A549 (cell line): ENCODE measurements at regions not wholly inside any gene's neighbourhood (a gene's known extent, or its start where the extent isn't known, plus 50 kb on each side); places are given as distances from the start of the nearest gene placed in this dataset.

Source experiments
- ATAC-seq, 2 experiments: fragments of 200-7000 bp in 1 of 2; fragments of >200 bp in 1 of 2; cut with Nextera tagmentation in 1 of 2; cut with Tn5 transposase in 1 of 2; 3 replicates each; pipeline versions ENCODE4 v1.8.0 to v1.9.1; 2018 to 2020; ENCODE audit warnings: mild to moderate bottlenecking in 1 of 2, moderate library complexity in 1 of 2
- CTCF ChIA-PET: fragments of 300-600 bp; sonication (Branson Sonifier 250); formaldehyde crosslinking; extraction: SDS; loops from one replicate; lab custom pipeline; 2021; ENCODE audit warnings: antibody characterized with exemption, inconsistent platforms; lab: Yijun Ruan, JAX
- POLR2A ChIA-PET: fragments of 350-600 bp; formaldehyde crosslinking; extraction: SDS; loops from one replicate; lab custom pipeline; 2021; ENCODE audit warnings: antibody characterized with exemption, inconsistent platforms; lab: Yijun Ruan, JAX
- DNase-seq, 2 experiments: peaks; one replicate each; pipeline versions ENCODE4 v3.0.0 to v3.0.0-alpha.2; 2011 to 2016; ENCODE audit warnings: low read depth in 1 of 2, low spot score in 1 of 2
- FAIRE-seq: peaks from 2 replicates; lab custom pipeline; 2011; peaks lifted over from hg19 to GRCh38; lab: Jason Lieb, UNC
- H3K27ac ChIP-seq, 2 experiments: fragments of >200 bp; sonication (Bioruptor Twin); formaldehyde crosslinking; 3 replicates each; pipeline ENCODE4 v1.5.1; 2016 to 2017
- H3K4me1 ChIP-seq: fragments of >200 bp; sonication (Bioruptor Twin); formaldehyde crosslinking; 3 replicates; pipeline ENCODE4 v1.6.1; 2016
- H3K4me2 ChIP-seq: fragments of >200 bp; sonication (Bioruptor Twin); formaldehyde crosslinking; 3 replicates; pipeline ENCODE4 v1.6.1; 2016
- H3K4me3 ChIP-seq: fragments of >200 bp; sonication (Bioruptor Twin); formaldehyde crosslinking; 3 replicates; pipeline ENCODE4 v1.5.1; 2016
- H3K9me3 ChIP-seq: fragments of >200 bp; sonication (Bioruptor Twin); formaldehyde crosslinking; 3 replicates; pipeline ENCODE4 v1.6.1; 2016
- CBX8 ChIP-seq: fragments of 200-600 bp; sonication (generic); IDR thresholded peaks from 2 replicates; pipeline ENCODE4 v1.6.1; 2016
- CHD4 ChIP-seq: fragments of 200-600 bp; sonication (generic); IDR thresholded peaks from 2 replicates; pipeline ENCODE4 v1.6.1; 2016; ENCODE audit warnings: antibody characterized with exemption, mild to moderate bottlenecking, borderline replicate concordance
- EHF ChIP-seq: fragments of 250-450 bp; sonication (Bioruptor Pico); IDR thresholded peaks from 2 replicates; pipeline ENCODE4 v1.5.0; 2020; ENCODE audit warnings: mild to moderate bottlenecking
- FOXS1 ChIP-seq: fragments of 250-450 bp; sonication (Bioruptor Pico); IDR thresholded peaks from 2 replicates; pipeline ENCODE4 v1.5.0; 2020; ENCODE audit warnings: mild to moderate bottlenecking, moderate library complexity
- GATA3 ChIP-seq: IDR thresholded peaks from 2 replicates; pipeline ENCODE4 v1.6.1; 2012; ENCODE audit warnings: borderline replicate concordance
- HDAC2 ChIP-seq: fragments of 200-600 bp; sonication (generic); IDR thresholded peaks from 2 replicates; pipeline ENCODE4 v1.6.1; 2016
- HES2 ChIP-seq: fragments of >200 bp; sonication (Bioruptor Twin); formaldehyde crosslinking; IDR thresholded peaks from 2 replicates; pipeline ENCODE4 v1.6.1; 2016
- HOXB13 ChIP-seq: fragments of 250-450 bp; sonication (Bioruptor Pico); IDR thresholded peaks from 2 replicates; pipeline ENCODE4 v1.5.0; 2020; ENCODE audit warnings: low read depth, mild to moderate bottlenecking, moderate library complexity
- HOXB5 ChIP-seq: fragments of 250-450 bp; sonication (Bioruptor Pico); IDR thresholded peaks from 2 replicates; pipeline ENCODE4 v1.5.0; 2020; ENCODE audit warnings: mild to moderate bottlenecking, moderate library complexity
- MAZ ChIP-seq: fragments of 150-350 bp; IDR thresholded peaks from 2 replicates; pipeline ENCODE4 v1.6.1; 2014; ENCODE audit warnings: antibody characterized with exemption, low read depth, low read length, borderline replicate concordance
- MYC ChIP-seq: IDR thresholded peaks from 2 replicates; pipeline ENCODE4 v1.6.1; 2012; ENCODE audit warnings: mild to moderate bottlenecking, inconsistent platforms, low read length, improper control_type of control experiment, borderline replicate concordance
- NFE2L2 ChIP-seq: fragments of 150-350 bp; conservative IDR thresholded peaks from 2 replicates; pipeline ENCODE4 v1.6.1; 2014; ENCODE audit warnings: low read length
- RCOR1 ChIP-seq: fragments of 150-350 bp; IDR thresholded peaks from 2 replicates; pipeline ENCODE4 v1.6.1; 2014; ENCODE audit warnings: antibody characterized with exemption, low read length, low read depth
- RNF2 ChIP-seq: fragments of 200-600 bp; sonication (generic); IDR thresholded peaks from 2 replicates; pipeline ENCODE4 v1.6.1; 2016; ENCODE audit warnings: low read depth, mild to moderate bottlenecking, antibody characterized with exemption, moderate library complexity, borderline replicate concordance
- TP53 ChIP-seq: fragments of 250-450 bp; sonication (Bioruptor Pico); IDR thresholded peaks from 2 replicates; pipeline ENCODE4 v1.5.0; 2021; ENCODE audit warnings: mild to moderate bottlenecking, moderate library complexity
- ZC3H11A ChIP-seq: fragments of 450-650 bp; IDR thresholded peaks from 2 replicates; pipeline ENCODE4 v1.6.1; 2014; ENCODE audit warnings: antibody characterized with exemption, mild to moderate bottlenecking
- ZFP36 ChIP-seq: fragments of 450-650 bp; IDR thresholded peaks from 2 replicates; pipeline ENCODE4 v1.6.1; 2014; ENCODE audit warnings: borderline replicate concordance; ENCODE audit not compliant: partially characterized antibody
- WGBS: methylation state at CpG from one replicate; pipeline ENCODE4 v1.1.6; 2017; ENCODE audit errors: missing lambda C conversion rate; 5-methylcytosine and 5-hydroxymethylcytosine counted together
- TF ChIP-seq, protein P1 (sequence below): fragments of 150-350 bp; IDR thresholded peaks from 2 replicates; pipeline ENCODE4 v1.6.1; 2014; ENCODE audit warnings: low read depth, mild to moderate bottlenecking, low read length
- TF ChIP-seq, protein P2 (sequence below): fragments of 250-450 bp; sonication (Bioruptor Pico); IDR thresholded peaks from 2 replicates; pipeline ENCODE4 v1.5.0; 2020; ENCODE audit warnings: low read depth, mild to moderate bottlenecking, moderate library complexity
- TF ChIP-seq, protein P3 (sequence below): fragments of 250-450 bp; sonication (Bioruptor Pico); IDR thresholded peaks from 2 replicates; pipeline ENCODE4 v1.5.0; 2021; ENCODE audit warnings: mild to moderate bottlenecking, moderate library complexity, borderline replicate concordance

GRCh38 chr10:91154842-91155241, 65.6 kb upstream of the PCGF5 start (continued):
- TF ChIP-seq ZFP36 = no peak
- TF ChIP-seq, all 56 proteins: peak for 0

GRCh38 chr10:91156196-91156595, 64.3 kb upstream of the PCGF5 start:
- no peak overlapping the region for H3K4me2 ChIP-seq
- CTCF ChIA-PET = no interaction called here
- FAIRE-seq = no peak
- no peak for TF ChIP-seq RCOR1
- no peak for TF ChIP-seq CBX8
- no peak for TF ChIP-seq NFE2L2
- no peak for TF ChIP-seq CHD4
- TF ChIP-seq ZFP36 = no peak
- no peak for TF ChIP-seq EHF
- no peak for TF ChIP-seq HES2
- TF ChIP-seq, protein P1, sequence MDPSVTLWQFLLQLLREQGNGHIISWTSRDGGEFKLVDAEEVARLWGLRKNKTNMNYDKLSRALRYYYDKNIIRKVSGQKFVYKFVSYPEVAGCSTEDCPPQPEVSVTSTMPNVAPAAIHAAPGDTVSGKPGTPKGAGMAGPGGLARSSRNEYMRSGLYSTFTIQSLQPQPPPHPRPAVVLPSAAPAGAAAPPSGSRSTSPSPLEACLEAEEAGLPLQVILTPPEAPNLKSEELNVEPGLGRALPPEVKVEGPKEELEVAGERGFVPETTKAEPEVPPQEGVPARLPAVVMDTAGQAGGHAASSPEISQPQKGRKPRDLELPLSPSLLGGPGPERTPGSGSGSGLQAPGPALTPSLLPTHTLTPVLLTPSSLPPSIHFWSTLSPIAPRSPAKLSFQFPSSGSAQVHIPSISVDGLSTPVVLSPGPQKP = no peak
- TF ChIP-seq, protein P2, sequence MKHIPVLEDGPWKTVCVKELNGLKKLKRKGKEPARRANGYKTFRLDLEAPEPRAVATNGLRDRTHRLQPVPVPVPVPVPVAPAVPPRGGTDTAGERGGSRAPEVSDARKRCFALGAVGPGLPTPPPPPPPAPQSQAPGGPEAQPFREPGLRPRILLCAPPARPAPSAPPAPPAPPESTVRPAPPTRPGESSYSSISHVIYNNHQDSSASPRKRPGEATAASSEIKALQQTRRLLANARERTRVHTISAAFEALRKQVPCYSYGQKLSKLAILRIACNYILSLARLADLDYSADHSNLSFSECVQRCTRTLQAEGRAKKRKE (CRISPR knock-in tag) = no peak
- TF ChIP-seq, all 56 proteins: peak for 0
- H3K4me3 ChIP-seq = no peak overlapping the region
- H3K9me3 ChIP-seq = no peaks in the 10 kb centered on the region
- POLR2A ChIA-PET = no interaction called here
- no peak for DNase-seq
- no peaks in the 10 kb centered on the region for H3K4me1 ChIP-seq
- no peak for ATAC-seq
- no peak overlapping the region for H3K27ac ChIP-seq
- WGBS = 65% methylated on average over 2 of the region's 2 CpGs

DNA sequence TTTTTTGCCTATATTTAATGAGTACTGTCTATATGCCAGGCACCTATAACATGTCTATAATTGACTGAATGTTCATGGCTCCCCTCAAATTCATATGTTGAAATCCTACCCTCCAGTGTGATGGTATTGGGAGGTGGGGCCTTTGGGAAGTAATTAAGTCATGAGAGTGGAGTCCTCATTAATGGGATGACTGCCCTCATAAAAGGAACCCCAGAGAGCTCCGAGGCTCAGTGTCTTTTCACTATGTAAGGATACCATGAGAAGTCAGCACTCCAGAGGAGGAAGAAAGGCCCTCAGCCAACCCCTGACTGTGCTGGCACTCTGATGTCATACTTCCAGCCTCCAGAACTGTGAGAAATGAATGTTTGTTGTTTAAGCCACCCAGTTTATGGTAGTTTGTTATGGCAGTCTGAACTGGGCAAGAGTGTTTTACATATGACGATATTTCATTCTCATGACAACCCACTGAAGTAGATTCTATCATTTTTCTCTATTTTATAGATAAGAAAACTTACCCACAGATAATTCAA, 61.1 kb upstream of the PCGF5 start:
- ChIA-PET CTCF (interaction anchor here (1.3 to 1.9 kb wide), 2 partner anchors 8 to 71 kb away, joined by 4 to 5 read pairs; no protein-coding TSS in a partner anchor), POLR2A (interaction anchor here (0.9 kb wide), 1 partner anchor 10 kb away, joined by 3 read pairs; no protein-coding TSS in a partner anchor)
- no peak for ATAC-seq
- no peak for TF ChIP-seq RNF2
- no peak for TF ChIP-seq TP53
- TF ChIP-seq HDAC2 = no peak
- no peak for TF ChIP-seq HOXB13 (CRISPR knock-in tag)
- TF ChIP-seq HOXB5 = no peak
- no peak for TF ChIP-seq NFE2L2
- TF ChIP-seq, protein P3, sequence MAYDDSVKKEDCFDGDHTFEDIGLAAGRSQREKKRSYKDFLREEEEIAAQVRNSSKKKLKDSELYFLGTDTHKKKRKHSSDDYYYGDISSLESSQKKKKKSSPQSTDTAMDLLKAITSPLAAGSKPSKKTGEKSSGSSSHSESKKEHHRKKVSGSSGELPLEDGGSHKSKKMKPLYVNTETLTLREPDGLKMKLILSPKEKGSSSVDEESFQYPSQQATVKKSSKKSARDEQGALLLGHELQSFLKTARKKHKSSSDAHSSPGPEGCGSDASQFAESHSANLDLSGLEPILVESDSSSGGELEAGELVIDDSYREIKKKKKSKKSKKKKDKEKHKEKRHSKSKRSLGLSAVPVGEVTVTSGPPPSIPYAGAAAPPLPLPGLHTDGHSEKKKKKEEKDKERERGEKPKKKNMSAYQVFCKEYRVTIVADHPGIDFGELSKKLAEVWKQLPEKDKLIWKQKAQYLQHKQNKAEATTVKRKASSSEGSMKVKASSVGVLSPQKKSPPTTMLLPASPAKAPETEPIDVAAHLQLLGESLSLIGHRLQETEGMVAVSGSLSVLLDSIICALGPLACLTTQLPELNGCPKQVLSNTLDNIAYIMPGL (CRISPR knock-in tag) = no peak
- TF ChIP-seq ZC3H11A = no peak
- no peak for TF ChIP-seq CHD4
- TF ChIP-seq FOXS1 (CRISPR knock-in tag) = no peak
- no peak for TF ChIP-seq MAZ
- no peak for TF ChIP-seq MYC
- TF ChIP-seq GATA3 = no peak
- Histone ChIP-seq H3K4me2 (no peak overlapping the region), H3K4me3 (no peak overlapping the region), H3K4me1 (peaks cover 10% of the 10 kb centered on the region), H3K27ac (no peak overlapping the region), H3K9me3 (no peaks in the 10 kb centered on the region)
- no peak for DNase-seq
- no peak for FAIRE-seq
- WGBS = 78% methylated on average over 2 of the region's 2 CpGs
